ENCODE measurements at regions not wholly inside any gene's neighbourhood (a gene's known extent, or its start where the extent isn't known, plus 50 kb on each side); places are given as distances from the start of the nearest gene placed in this dataset.

DNA sequence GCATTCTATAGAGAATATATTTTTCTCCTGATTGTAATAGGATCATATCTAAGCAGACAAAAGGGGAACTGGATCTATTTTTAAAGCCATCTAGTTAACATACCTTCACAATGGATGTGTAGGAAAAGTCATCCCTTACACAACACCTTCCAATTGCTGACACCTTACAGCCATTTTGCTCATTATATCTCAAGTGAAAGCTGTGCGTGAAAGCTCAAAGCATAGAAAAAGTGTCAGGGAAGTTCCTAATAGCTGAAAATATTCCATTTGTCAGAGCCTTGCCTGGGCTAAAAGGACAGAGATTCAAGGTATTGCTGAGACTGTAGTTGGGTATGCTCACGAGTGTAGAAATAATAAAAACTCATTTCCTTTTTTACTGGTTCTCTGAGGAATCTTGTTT lies 340.6 kb upstream of the KLHL1 start:
- no peaks in the 10 kb centered on the region for H3K36me3 Mint-ChIP-seq
- intact Hi-C loops (cut with micrococcal nuclease): no loop called here
- CTCF ChIA-PET: no interaction called here
- DNase-seq (no peak), ATAC-seq (no peak)
- no peak overlapping the region for H3K27ac ChIP-seq (ENCODE audit: low read depth, low read length)
- peaks cover 0 to 14% (median 4%) of the 10 kb centered on the region in 11 donors for H3K9me3 Mint-ChIP-seq
- no peaks in the 10 kb centered on the region for H3K4me1 ChIP-seq (ENCODE audit: control insufficient read depth in 2 of 2, insufficient read depth in 2 of 2, low read length in 2 of 2)
- H3K36me3 ChIP-seq (ENCODE audit: control insufficient read depth in 2 of 3, insufficient read depth in 3 of 3, low read length in 3 of 3): no peaks in the 10 kb centered on the region
- H3K4me3 Mint-ChIP-seq: no peak overlapping the region
- H3K27me3 Mint-ChIP-seq: no peaks in the 10 kb centered on the region
- POLR2A ChIA-PET: no interaction called here
- H3K4me3 ChIP-seq (ENCODE audit: low read length): no peak overlapping the region
- H3K4me1 Mint-ChIP-seq: no peaks in the 10 kb centered on the region
- no peaks in the 10 kb centered on the region for H3K9me3 ChIP-seq (ENCODE audit: control insufficient read depth in 2 of 3, low read length in 3 of 3)
- no peaks in the 10 kb centered on the region for H3K27me3 ChIP-seq (ENCODE audit: control insufficient read depth in 2 of 2, insufficient read depth in 2 of 2, low read length in 2 of 2)
- no peak overlapping the region for H3K27ac Mint-ChIP-seq

DNA sequence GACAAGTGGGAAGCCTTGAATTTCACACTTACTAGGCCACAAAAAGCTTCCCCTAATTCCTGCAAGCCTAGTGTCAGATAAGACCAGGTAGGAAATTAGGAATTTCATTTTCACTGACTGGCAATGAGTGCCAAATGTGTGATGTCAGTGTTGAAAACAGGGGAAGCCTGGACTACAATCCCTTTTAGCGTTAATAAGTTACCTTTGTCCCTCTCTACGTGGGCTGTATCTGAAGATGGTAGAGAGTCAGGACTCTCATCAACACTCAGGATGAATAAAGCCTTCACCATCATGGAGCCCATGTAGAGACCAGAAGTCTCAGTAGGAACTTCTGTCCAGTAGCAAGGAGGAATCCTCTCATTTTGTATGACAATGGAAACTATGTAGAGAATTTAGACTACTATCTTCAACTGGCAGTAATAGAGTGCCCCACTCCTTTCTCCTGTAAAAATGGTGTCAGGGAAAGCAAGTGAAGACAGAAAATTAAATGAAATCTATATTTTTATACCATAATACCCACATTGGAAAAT lies 324.1 kb upstream of the KLHL1 start:
- intact Hi-C loops (cut with micrococcal nuclease): no loop called here
- ChIA-PET POLR2A (no interaction called here), CTCF (no interaction called here)
- Histone ChIP-seq H3K9me3 (ENCODE audit: control insufficient read depth in 2 of 3, low read length in 3 of 3) (no peaks in the 10 kb centered on the region), H3K27ac (ENCODE audit: low read depth, low read length) (no peak overlapping the region), H3K4me3 (ENCODE audit: low read length) (no peak overlapping the region), H3K4me1 (ENCODE audit: control insufficient read depth in 2 of 2, insufficient read depth in 2 of 2, low read length in 2 of 2) (no peaks in the 10 kb centered on the region), H3K36me3 (ENCODE audit: control insufficient read depth in 2 of 3, insufficient read depth in 3 of 3, low read length in 3 of 3) (no peaks in the 10 kb centered on the region), H3K27me3 (ENCODE audit: control insufficient read depth in 2 of 2, insufficient read depth in 2 of 2, low read length in 2 of 2) (no peaks in the 10 kb centered on the region)
- Mint-ChIP-seq H3K4me1 (no peaks in the 10 kb centered on the region), H3K36me3 (no peaks in the 10 kb centered on the region), H3K27ac (no peak overlapping the region), H3K9me3 (peaks cover under 1 to 28% (median 5%) of the 10 kb centered on the region in 11 donors), H3K27me3 (no peaks in the 10 kb centered on the region), H3K4me3 (no peak overlapping the region)
- DNase-seq (no peak), ATAC-seq (no peak)

DNA sequence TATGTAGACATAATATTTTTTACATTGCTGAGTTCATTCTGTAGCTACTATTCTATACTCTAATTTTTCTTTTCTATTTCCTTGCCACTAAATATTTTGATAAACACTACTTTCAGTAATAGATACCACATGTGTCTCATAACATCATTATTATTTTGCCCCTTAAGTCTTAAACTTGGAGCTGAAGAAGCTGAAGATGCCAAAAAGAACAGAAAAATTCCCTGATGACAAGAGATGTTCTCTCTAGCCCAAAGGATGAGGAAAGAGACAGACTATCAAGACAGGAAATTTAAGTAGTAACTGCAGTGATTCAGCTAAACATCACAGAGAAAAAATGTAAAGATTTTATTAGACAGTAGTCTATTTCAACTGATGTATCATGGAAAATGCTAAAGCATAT lies 322.0 kb upstream of the KLHL1 start:
- ATAC-seq: no peak

GRCh38 chr13:70424928-70425327 lies 316.7 kb upstream of the KLHL1 start:
- Mint-ChIP-seq H3K9me3 (peaks cover 0 to 14% (median 3%) of the 10 kb centered on the region in 11 donors), H3K4me3 (no peak overlapping the region), H3K4me1 (no peaks in the 10 kb centered on the region), H3K36me3 (no peaks in the 10 kb centered on the region), H3K27me3 (no peaks in the 10 kb centered on the region), H3K27ac (no peak overlapping the region)
- Histone ChIP-seq H3K4me1 (ENCODE audit: control insufficient read depth in 2 of 2, insufficient read depth in 2 of 2, low read length in 2 of 2) (no peaks in the 10 kb centered on the region), H3K9me3 (ENCODE audit: control insufficient read depth in 2 of 3, low read length in 3 of 3) (no peaks in the 10 kb centered on the region), H3K27ac (ENCODE audit: low read depth, low read length) (no peak overlapping the region), H3K4me3 (ENCODE audit: low read length) (no peak overlapping the region), H3K27me3 (ENCODE audit: control insufficient read depth in 2 of 2, insufficient read depth in 2 of 2, low read length in 2 of 2) (no peaks in the 10 kb centered on the region), H3K36me3 (ENCODE audit: control insufficient read depth in 2 of 3, insufficient read depth in 3 of 3, low read length in 3 of 3) (no peaks in the 10 kb centered on the region)
- intact Hi-C loops (cut with micrococcal nuclease): no loop called here
- ATAC-seq (peak; percentile 26), DNase-seq (no peak)
- CTCF ChIA-PET: no interaction called here
- POLR2A ChIA-PET: no interaction called here

More for the DNA sequence above, 322.0 kb upstream of the KLHL1 start:
- intact Hi-C loops (cut with micrococcal nuclease): no loop called here
- H3K27me3 ChIP-seq (ENCODE audit: control insufficient read depth in 2 of 2, insufficient read depth in 2 of 2, low read length in 2 of 2): no peaks in the 10 kb centered on the region
- Mint-ChIP-seq H3K4me1 (no peaks in the 10 kb centered on the region), H3K9me3 (peaks cover 1 to 22% (median 5%) of the 10 kb centered on the region in 11 donors), H3K27ac (no peak overlapping the region), H3K36me3 (no peaks in the 10 kb centered on the region), H3K27me3 (no peaks in the 10 kb centered on the region), H3K4me3 (no peak overlapping the region)
- CTCF ChIA-PET: no interaction called here
- H3K4me3 ChIP-seq (ENCODE audit: low read length): no peak overlapping the region
- H3K9me3 ChIP-seq (ENCODE audit: control insufficient read depth in 2 of 3, low read length in 3 of 3): no peaks in the 10 kb centered on the region
- no peaks in the 10 kb centered on the region for H3K36me3 ChIP-seq (ENCODE audit: control insufficient read depth in 2 of 3, insufficient read depth in 3 of 3, low read length in 3 of 3)
- no peak for DNase-seq
- H3K4me1 ChIP-seq (ENCODE audit: control insufficient read depth in 2 of 2, insufficient read depth in 2 of 2, low read length in 2 of 2): no peaks in the 10 kb centered on the region
- no peak overlapping the region for H3K27ac ChIP-seq (ENCODE audit: low read depth, low read length)
- POLR2A ChIA-PET: no interaction called here

- no peaks in the 10 kb centered on the region for H3K27me3 Mint-ChIP-seq
- ATAC-seq: no peak
- no peak overlapping the region for H3K4me3 ChIP-seq (ENCODE audit: low read length)
- H3K36me3 ChIP-seq (ENCODE audit: control insufficient read depth in 2 of 3, insufficient read depth in 3 of 3, low read length in 3 of 3): no peaks in the 10 kb centered on the region
- H3K36me3 Mint-ChIP-seq: no peaks in the 10 kb centered on the region
- H3K9me3 Mint-ChIP-seq: peaks cover 0 to 14% (median 3%) of the 10 kb centered on the region in 11 donors
- no peak for DNase-seq
- no peaks in the 10 kb centered on the region for H3K9me3 ChIP-seq (ENCODE audit: control insufficient read depth in 2 of 3, low read length in 3 of 3)
- intact Hi-C loops (cut with micrococcal nuclease): no loop called here
- no peak overlapping the region for H3K27ac ChIP-seq (ENCODE audit: low read depth, low read length)
- H3K4me3 Mint-ChIP-seq: no peak overlapping the region
- no peaks in the 10 kb centered on the region for H3K4me1 ChIP-seq (ENCODE audit: control insufficient read depth in 2 of 2, insufficient read depth in 2 of 2, low read length in 2 of 2)
- ChIA-PET CTCF (no interaction called here), POLR2A (no interaction called here)
- no peaks in the 10 kb centered on the region for H3K4me1 Mint-ChIP-seq
- no peak overlapping the region for H3K27ac Mint-ChIP-seq
- no peaks in the 10 kb centered on the region for H3K27me3 ChIP-seq (ENCODE audit: control insufficient read depth in 2 of 2, insufficient read depth in 2 of 2, low read length in 2 of 2)
Measured at GRCh38 chr13:70424428-70424827, 316.2 kb upstream of the KLHL1 start.

DNA sequence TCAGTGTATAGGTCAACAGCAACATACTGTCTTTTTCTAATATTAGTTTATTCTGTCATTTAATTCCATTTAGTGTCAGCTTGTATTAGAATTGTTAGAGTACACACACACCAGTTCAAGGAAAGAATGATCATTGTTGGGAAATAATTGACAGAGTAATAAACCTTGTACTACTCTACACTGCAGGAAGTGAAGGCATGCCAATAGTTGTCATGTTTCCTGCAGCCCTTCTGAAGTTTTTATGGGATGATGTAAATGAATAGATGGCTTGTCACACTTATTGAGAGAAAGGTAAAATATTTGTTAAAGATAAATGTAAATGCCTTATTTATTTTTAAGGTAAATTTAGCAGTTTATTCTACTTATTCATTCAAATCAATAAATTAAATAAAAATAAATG lies 306.9 kb upstream of the KLHL1 start:
- CTCF ChIA-PET: no interaction called here
- POLR2A ChIA-PET: no interaction called here

DNA sequence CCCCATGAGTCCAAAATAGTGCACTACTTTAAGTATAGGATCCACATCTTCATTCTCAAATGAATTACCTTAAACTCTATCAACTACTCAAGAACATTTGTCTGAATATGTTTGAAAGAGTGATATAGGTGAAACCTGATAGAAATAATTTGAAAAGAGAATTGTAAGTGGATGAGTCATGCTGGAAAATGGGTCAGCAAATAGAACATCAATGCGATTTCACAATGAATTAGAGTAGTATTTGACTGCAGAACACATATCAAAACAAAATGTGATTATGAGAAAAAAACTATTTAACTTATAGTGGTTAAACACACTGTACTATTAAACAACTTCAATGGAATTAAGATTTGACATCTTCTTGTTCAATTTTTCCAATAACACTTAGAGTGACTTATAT lies 300.6 kb upstream of the KLHL1 start:
- ATAC-seq (no peak), DNase-seq (no peak)
- peaks cover 0 to 16% (median 3%) of the 10 kb centered on the region in 11 donors for H3K9me3 Mint-ChIP-seq
- intact Hi-C loops (cut with micrococcal nuclease): no loop called here
- Histone ChIP-seq H3K27ac (ENCODE audit: low read depth, low read length) (no peak overlapping the region), H3K4me3 (ENCODE audit: low read length) (no peak overlapping the region), H3K9me3 (ENCODE audit: control insufficient read depth in 2 of 3, low read length in 3 of 3) (no peaks in the 10 kb centered on the region), H3K36me3 (ENCODE audit: control insufficient read depth in 2 of 3, insufficient read depth in 3 of 3, low read length in 3 of 3) (no peaks in the 10 kb centered on the region), H3K27me3 (ENCODE audit: control insufficient read depth in 2 of 2, insufficient read depth in 2 of 2, low read length in 2 of 2) (no peaks in the 10 kb centered on the region), H3K4me1 (ENCODE audit: control insufficient read depth in 2 of 2, insufficient read depth in 2 of 2, low read length in 2 of 2) (no peaks in the 10 kb centered on the region)
- POLR2A ChIA-PET: no interaction called here
- no peak overlapping the region for H3K4me3 Mint-ChIP-seq
- H3K4me1 Mint-ChIP-seq: no peaks in the 10 kb centered on the region
- H3K27ac Mint-ChIP-seq: no peak overlapping the region
- no peaks in the 10 kb centered on the region for H3K27me3 Mint-ChIP-seq
- CTCF ChIA-PET: no interaction called here
- H3K36me3 Mint-ChIP-seq: no peaks in the 10 kb centered on the region

More for the DNA sequence above, 306.9 kb upstream of the KLHL1 start:
- H3K9me3 ChIP-seq (ENCODE audit: control insufficient read depth in 2 of 3, low read length in 3 of 3): no peaks in the 10 kb centered on the region
- Mint-ChIP-seq H3K36me3 (no peaks in the 10 kb centered on the region), H3K9me3 (peaks cover 0 to 17% (median 4%) of the 10 kb centered on the region in 11 donors), H3K27me3 (no peaks in the 10 kb centered on the region), H3K4me1 (no peaks in the 10 kb centered on the region), H3K27ac (no peak overlapping the region), H3K4me3 (no peak overlapping the region)
- DNase-seq: no peak
- no peak overlapping the region for H3K27ac ChIP-seq (ENCODE audit: low read depth, low read length)
- H3K4me1 ChIP-seq (ENCODE audit: control insufficient read depth in 2 of 2, insufficient read depth in 2 of 2, low read length in 2 of 2): no peaks in the 10 kb centered on the region
- H3K4me3 ChIP-seq (ENCODE audit: low read length): no peak overlapping the region
- no peaks in the 10 kb centered on the region for H3K27me3 ChIP-seq (ENCODE audit: control insufficient read depth in 2 of 2, insufficient read depth in 2 of 2, low read length in 2 of 2)
- no peaks in the 10 kb centered on the region for H3K36me3 ChIP-seq (ENCODE audit: control insufficient read depth in 2 of 3, insufficient read depth in 3 of 3, low read length in 3 of 3)
- no peak for ATAC-seq
- intact Hi-C loops (cut with micrococcal nuclease): no loop called here

Measured in naive thymus-derived CD4-positive, alpha-beta T cell (primary cell).